Heart right ventricle (tissue), 16 donors: ENCODE measurements at regions not wholly inside any gene's neighbourhood (a gene's known extent, or its start where the extent isn't known, plus 50 kb on each side); places are given as distances from the start of the nearest gene placed in this dataset.

ENCODE experiments used
- ATAC-seq, 8 donors: fragments of 200-7000 bp; cut with Tn5 transposase; one replicate each; pipeline ENCODE4 v1.9.1; 2020; ENCODE audit warnings: mild to moderate bottlenecking in 8 of 8, moderate library complexity in 8 of 8, moderate number of reproducible peaks in 1 of 8
- DNase-seq, 2 donors: peaks; one replicate each; pipeline ENCODE4 v3.0.0-alpha.2; 2020
- H3K27ac ChIP-seq, 10 donors: fragments of 200-600 bp; sonication (generic) in 2 of 10; one replicate each; pipeline versions ENCODE4 v1.5.0 to v1.8.0; 2020 to 2022; ENCODE audit warnings: mild to moderate bottlenecking in 3 of 10
- H3K27me3 ChIP-seq, 7 donors: fragments of 200-600 bp; one replicate each; pipeline ENCODE4 v1.8.0; 2021 to 2022; ENCODE audit warnings: mild to moderate bottlenecking in 2 of 7
- H3K36me3 ChIP-seq, 9 donors: fragments of 200-600 bp; sonication (generic) in 1 of 9; one replicate each; pipeline versions ENCODE4 v1.5.0 to v1.8.0; 2020 to 2022; ENCODE audit warnings: mild to moderate bottlenecking in 2 of 9
- H3K4me1 ChIP-seq, 9 donors: fragments of 200-600 bp; sonication (generic) in 1 of 9; one replicate each; pipeline versions ENCODE4 v1.5.0 to v1.8.0; 2020 to 2022; ENCODE audit warnings: mild to moderate bottlenecking in 4 of 9
- H3K4me3 ChIP-seq, 10 donors: fragments of 200-600 bp; sonication (generic) in 2 of 10; one replicate each; pipeline versions ENCODE4 v1.5.0 to v1.8.0; 2020 to 2022; ENCODE audit warnings: mild to moderate bottlenecking in 7 of 10, moderate library complexity in 2 of 10
- H3K9me3 ChIP-seq, 11 donors: fragments of 200-600 bp in 10 of 11; sonication (generic) in 2 of 11; one replicate each; pipeline versions ENCODE4 v1.5.0 to v1.8.0; 2013 to 2022; ENCODE audit warnings: mild to moderate bottlenecking in 2 of 11, control low read depth in 1 of 11, moderate library complexity in 1 of 11
- CTCF ChIP-seq, 9 donors: fragments of 200-600 bp; sonication (generic) in 2 of 9; IDR thresholded peaks; one replicate each; pipeline versions ENCODE4 v1.5.0 to v1.8.0; 2021 to 2022; ENCODE audit warnings: antibody characterized with exemption in 9 of 9, mild to moderate bottlenecking in 5 of 9, moderate library complexity in 1 of 9
- WGBS, 2 donors: extraction: QIAGEN DNeasy Blood & Tissue Kit; methylation state at CpG; one replicate each; pipeline ENCODE4 v1.1.7; 2013; ENCODE audit warnings: inconsistent platforms in 1 of 2; 5-methylcytosine and 5-hydroxymethylcytosine counted together
- intact Hi-C, 10 donors: fragments of 100-400 bp; cut with DNase I; formaldehyde crosslinking; loops; one replicate each; pipeline versions ENCODE4 v1.11.1 to v1.14.2; 2022
- donor health status: Arrhythmogenic right ventricular cardiomyopathy.
- donor health status: ischemic (EF 13 %, LVEDD 7.1; RV severe dilation, severe dysfunction).
- donor health status: healthy with polysubstance abuse.
- donor health status: DM: no; HTN: yes; CAD: no.
- donor health status: DM: no; HTN: no; CAD: no.
- donor health status: ischemic (EF 25% LVEDD 6.9; RV normal size, moderate dysfunction).
- donor health status: ischemic (EF 25% LVEDD 5.7; RV mildly dilated, moderate dysfunction).
- donor health status: healthy.
- donor health status: DM: yes; HTN: yes; CAD: no.
- donor health status: Ischemic cardiomyopathy.
- donor health status: ischemic (EF 35%, LVEDD 5.7; RV mildly dilated, moderate dysfunction).
- donor health status: nonischemic (EF 11% LVEDD 7.7; RV severe dilation, severe dysfunction).
- donor health status: DM: yes; HTN: yes; CAD: no.
- donor health status: PGD.
- donor health status: ischemic (EF 29% LVEDD 5.4; RV normal size, mild dysfunction).
- donor health status: nonischemic (EF 23%, LVEDD 6.1; RV moderate dilation, normal function).

DNA sequence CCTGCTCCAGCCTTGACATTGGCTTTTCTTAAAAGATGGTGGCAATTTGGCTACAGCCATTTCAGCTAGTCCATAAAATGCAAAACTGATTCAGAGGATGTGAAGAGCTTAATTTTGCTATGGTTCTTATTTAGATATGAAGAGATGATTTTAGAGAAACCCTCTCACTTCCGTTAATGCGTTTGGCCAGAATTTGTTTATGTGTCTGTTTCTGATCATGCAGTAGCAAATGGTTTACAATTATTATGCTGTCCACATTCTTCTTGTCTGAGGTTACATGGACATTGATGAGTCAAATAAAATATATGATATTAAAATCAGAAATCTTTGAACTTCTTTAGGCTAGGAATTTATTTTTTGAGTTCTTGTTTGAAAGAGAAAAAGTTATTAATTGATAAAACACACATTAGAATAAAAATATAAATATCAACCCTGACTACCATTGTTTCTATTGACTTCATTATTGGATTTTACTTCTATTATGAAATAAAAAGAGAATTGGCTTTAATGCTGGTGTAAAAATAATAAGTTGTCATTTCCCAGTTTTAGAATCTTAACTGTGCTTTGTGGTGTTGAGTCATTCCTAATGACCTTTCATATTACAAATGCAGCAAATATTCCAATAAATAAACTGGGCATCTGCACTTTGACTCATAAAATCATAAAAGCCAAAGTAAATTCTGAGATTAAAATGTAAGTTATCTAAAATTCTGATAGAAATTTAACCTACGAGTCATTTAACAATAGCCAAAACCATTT lies 1286.0 kb upstream of the GJE1 start:
- WGBS, 2 donors, result 90% methylated on average over 3 of the region's 3 CpGs

GRCh38 chr6:140845701-140846100 lies 1287.0 kb upstream of the GJE1 start:
- ATAC-seq, result no peak
- DNase-seq, result no peak
- WGBS, 2 donors, result 83% methylated on average over 1 of the region's 1 CpG
- no peak overlapping the region for H3K27ac ChIP-seq
- intact Hi-C loops, result no loop called here
- no peak for TF ChIP-seq CTCF (IDR thresholded peaks at IDR 0.05)
- no peaks in the 10 kb centered on the region for H3K27me3 ChIP-seq
- no peak overlapping the region for H3K4me3 ChIP-seq
- H3K36me3 ChIP-seq, result no peaks in the 10 kb centered on the region
- H3K9me3 ChIP-seq, result no peaks in the 10 kb centered on the region
- no peaks in the 10 kb centered on the region for H3K4me1 ChIP-seq

More for the DNA sequence above, 1286.0 kb upstream of the GJE1 start:
- DNase-seq, result no peak
- Histone ChIP-seq H3K9me3 (no peaks in the 10 kb centered on the region), H3K27me3 (no peaks in the 10 kb centered on the region), H3K4me3 (no peak overlapping the region), H3K27ac (no peak overlapping the region), H3K4me1 (no peaks in the 10 kb centered on the region), H3K36me3 (no peaks in the 10 kb centered on the region)
- no peak for TF ChIP-seq CTCF (IDR thresholded peaks at IDR 0.05)
- ATAC-seq, result no peak
- intact Hi-C loops, result no loop called here

- H3K36me3 ChIP-seq, result no peaks in the 10 kb centered on the region
- 82 to 93% methylated on average over 3 of the region's 3 CpGs for WGBS, 2 donors
- H3K27ac ChIP-seq, result no peak overlapping the region
- H3K9me3 ChIP-seq, result no peaks in the 10 kb centered on the region
- no peak overlapping the region for H3K4me3 ChIP-seq
- TF ChIP-seq CTCF (IDR thresholded peaks at IDR 0.05), result no peak
- no peaks in the 10 kb centered on the region for H3K27me3 ChIP-seq
- DNase-seq (no peak), ATAC-seq (no peak)
- no peaks in the 10 kb centered on the region for H3K4me1 ChIP-seq
- intact Hi-C loops, result no loop called here
These were observed 1288.6 kb upstream of the GJE1 start for GRCh38 chr6:140844167-140844566.

GRCh38 chr6:140833408-140833807 lies 1299.3 kb upstream of the GJE1 start:
- intact Hi-C loops, result no loop called here
- no peaks in the 10 kb centered on the region for H3K36me3 ChIP-seq
- ATAC-seq, result peak in 1 of 8 donors; percentile 51
- H3K9me3 ChIP-seq, result no peaks in the 10 kb centered on the region
- H3K4me3 ChIP-seq, result no peak overlapping the region
- DNase-seq, result no peak
- H3K27me3 ChIP-seq, result no peaks in the 10 kb centered on the region
- 46 to 74% methylated on average over 1 of the region's 1 CpG for WGBS, 2 donors
- H3K4me1 ChIP-seq, result no peaks in the 10 kb centered on the region
- H3K27ac ChIP-seq, result peak overlapping the region in 1 of 10 donors; percentile 49
- TF ChIP-seq CTCF (IDR thresholded peaks at IDR 0.05), result no peak
